Stimulated activated CD8-positive, alpha-beta memory T cell treated with anti-CD3 and anti-CD28 coated beads, Interleukin-15, amount 100 ng/mL, for 1 hour (primary cell): ENCODE measurements at regions not wholly inside any gene's neighbourhood (a gene's known extent, or its start where the extent isn't known, plus 50 kb on each side); places are given as distances from the start of the nearest gene placed in this dataset.
"Not testable (repeated sequence)": the region's sequence is repeated elsewhere in the genome, so short reads cannot be mapped to it uniquely, and the experiment has no call there.

ENCODE experiments used
- DNase-seq: peaks from one replicate; pipeline ENCODE4 v3.0.0-alpha.2; 2020; ENCODE audit warnings: low read depth

DNA sequence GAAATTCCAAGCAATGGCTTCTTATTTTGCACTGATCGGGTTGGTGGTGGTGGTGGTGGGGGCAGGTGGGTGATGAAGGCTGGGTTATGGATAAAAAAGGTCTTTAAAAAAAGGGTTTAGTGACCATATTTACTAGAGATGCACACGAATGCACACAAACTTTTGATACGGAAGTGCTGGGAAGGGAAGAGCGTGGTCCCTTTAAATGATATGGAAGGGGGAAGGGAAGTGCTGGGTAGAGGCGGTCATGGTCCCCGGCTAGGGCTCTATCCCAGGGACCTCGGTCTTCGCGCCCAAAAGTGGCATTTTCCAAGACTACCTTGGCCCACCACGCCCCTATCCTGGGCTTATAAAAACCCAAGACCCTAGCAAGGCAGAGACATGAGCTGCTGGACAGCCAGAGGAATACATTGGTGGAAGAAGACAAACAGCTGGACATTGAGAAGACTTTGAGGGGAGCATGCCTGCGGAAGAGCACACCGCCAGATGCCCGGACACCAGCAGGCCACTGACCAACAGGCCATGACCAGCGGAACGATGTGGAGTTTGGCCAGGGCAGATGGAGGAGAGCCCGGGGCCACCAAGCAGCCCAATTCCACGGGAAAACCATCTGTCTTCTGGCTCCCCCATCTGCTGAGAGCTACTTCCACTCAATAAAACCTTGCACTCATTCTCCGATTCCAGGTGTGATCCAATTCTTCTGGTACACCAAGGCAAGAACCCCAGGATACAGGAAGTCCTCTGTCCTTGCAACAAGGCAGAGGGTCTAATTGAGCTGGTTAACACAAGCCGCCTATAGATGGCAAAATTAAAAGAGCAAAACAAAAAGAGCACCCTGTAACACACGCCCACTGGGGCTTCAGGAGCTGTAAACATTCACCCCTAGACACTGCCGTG is 1720.2 kb downstream of the MRPL39 start:
- no peak for DNase-seq

DNA sequence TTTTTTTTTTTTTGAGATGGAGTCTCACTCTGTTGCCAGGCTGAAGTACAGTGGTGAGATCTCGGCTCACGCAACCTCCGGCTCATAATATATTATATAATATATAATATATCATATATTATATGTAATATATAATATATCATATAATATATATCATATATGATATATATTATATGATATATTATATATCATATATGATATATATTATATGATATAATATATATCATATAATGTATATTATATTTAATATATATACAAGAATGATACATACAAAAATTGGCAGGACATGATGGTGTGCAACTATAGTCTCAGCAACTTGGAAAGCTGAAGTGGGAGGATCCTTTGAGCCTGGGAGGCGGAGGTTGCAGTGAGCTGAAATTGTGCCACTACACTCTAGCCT is 1725.5 kb downstream of the MRPL39 start:
- no peak for DNase-seq

DNA sequence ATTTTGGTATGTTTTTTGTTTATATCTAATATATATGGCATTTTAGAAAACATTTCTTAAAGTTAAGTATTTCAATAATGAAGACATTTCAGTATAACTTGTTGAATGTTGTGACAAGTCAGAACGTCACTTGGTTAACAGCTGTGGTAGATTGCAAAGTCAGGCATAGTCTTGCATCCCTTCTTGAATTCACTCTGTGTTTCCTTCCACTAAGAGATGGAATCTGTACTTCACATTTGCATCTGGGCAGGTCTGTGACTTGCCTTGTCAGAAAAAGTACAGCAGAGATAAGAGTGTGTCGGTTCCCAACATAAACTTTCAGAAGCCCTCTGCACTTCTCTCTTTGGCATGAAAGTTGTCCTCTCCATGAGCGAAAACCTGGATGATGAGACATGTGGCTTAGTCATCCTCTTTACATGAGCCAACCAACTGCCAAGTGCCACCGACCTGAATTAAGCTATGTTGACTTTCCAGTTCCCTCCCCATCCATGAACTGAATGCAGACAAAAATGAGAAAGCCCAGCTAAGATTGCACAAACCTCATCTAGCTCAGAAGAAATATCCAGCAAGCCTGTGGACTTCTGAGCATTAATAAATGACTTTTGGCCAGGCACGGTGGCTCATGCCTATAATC is 1730.2 kb downstream of the MRPL39 start:
- no peak for DNase-seq

DNA sequence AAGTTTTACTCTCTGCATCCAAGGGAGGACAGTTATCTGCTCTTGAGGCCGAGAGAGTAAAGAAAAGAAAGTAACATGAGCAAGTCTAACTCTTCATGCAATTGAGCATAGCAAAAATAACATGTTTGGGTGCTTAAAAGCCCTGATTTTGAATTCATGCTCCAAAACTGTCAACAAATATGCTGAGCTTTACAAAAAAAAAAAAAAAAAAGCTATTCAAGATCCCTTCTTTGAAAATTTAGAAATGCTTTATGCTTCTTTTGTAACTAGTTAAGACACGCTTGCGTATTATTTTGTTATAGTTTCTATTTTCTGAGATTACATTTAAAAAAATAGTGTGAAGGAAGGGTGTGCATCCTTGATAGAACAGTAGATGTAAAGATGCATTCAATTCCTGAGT is 1733.0 kb downstream of the MRPL39 start:
- DNase-seq, result no peak

DNA sequence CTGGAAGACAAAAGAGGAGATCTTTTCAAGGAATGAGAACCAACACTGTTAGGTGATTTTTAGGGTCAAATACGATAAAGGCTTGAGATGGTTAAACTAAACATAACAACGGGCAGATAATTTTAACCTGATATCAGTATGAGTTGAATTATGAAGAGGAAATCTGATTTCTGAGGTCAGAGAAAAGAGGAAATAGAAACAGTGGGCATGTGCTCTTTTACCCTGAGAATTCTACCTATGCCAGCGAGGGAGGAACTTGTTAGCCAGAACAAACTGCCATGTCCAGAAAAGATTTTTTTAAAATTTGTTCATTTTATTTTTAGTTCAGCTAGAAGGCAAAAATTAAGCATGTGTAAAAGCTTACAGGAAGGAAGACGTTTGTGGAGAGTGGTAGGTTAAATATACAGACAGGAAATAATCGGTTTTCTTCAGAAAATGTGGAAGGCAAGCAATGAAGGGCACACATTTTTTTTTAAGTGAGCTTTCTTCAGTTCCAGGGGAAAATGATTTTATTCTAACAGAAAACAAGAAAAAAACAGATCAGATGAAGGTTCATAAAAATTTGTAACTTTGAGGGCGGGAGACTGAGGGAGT is 1745.3 kb downstream of the MRPL39 start:
- DNase-seq, result no peak

DNA sequence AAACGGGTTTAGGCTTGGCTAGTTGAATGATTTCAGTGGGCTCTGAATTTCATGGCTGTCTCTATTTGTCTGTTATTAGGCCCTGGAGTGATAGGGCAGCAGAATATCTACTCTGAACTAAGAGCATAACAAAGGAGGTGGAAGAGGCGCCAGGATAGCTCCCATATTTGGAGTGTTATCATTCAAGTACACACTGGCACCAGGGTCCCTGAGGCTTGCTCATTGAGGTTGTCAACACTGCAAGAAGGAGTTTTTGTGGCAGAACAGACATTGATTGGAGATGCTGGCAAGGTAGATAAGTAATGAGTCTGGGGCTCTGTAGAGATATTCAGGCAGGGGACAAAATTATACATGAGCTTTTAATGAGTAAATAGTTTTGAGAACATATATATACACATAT is 1748.4 kb downstream of the MRPL39 start:
- DNase-seq, result no peak

DNA sequence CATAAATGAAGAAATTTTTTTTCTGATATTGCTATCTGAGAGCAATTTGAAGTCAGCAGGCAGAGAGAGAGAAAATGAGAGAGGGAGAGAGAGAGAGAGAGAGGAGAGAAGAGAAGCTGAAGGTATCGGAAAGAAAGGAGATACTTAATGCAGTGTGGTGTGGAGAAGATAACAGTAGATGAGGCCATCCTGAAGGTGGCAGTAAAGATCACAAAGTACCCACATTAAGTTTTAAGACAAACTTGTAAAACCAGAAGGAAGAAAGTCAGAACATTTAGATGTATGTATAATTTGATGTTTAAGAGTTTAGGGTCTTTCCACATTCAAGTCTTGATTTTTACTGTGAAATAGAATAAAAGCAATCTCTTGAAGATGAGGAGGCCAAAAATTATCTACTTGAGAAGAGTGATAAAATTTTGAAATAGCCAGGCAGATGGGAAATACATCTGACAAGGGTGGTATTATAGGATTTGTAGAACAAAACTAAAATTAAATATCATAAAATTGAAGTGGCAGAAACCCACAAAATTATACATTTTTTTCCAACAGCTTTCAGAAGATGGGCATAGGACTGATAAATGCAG is 1753.4 kb downstream of the MRPL39 start:
- no peak for DNase-seq

DNA sequence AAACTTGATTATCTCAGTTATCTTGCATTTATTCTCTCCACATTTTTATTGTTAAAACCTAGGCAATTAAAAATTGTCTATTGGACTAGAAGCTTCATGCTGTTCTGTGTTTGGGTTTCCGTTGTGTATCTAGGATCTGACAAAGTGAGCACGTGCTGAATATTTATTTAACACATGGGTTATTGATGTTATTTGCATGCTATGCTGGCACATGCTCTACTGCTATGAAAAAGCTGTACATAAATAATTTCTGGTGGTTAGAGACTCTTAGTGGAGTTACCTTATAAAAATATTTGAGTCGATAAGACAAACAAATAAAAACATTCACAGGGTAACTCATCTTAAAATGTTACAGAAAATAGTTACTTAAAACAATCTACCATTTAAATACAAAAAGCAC is 1769.7 kb downstream of the MRPL39 start:
- no peak for DNase-seq

DNA sequence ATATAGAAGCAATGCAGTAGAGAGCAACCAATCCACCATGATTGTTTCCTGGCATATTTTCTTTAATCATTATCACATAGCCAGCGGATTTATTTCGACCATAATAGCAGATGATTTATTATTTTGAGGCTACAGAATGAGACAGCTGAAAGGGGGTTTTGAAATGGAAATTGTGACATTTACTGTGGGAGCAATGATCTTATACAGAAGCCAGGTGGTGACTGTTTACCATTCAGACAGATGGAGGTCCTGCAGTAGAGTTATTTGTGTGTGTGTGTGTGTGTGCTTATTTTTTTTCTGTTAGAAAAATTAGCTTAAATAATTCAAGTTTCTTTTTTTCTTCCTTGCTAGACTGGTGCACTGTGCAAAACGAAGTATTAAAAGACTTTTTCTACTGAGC is 1784.5 kb downstream of the MRPL39 start:
- no peak for DNase-seq

DNA sequence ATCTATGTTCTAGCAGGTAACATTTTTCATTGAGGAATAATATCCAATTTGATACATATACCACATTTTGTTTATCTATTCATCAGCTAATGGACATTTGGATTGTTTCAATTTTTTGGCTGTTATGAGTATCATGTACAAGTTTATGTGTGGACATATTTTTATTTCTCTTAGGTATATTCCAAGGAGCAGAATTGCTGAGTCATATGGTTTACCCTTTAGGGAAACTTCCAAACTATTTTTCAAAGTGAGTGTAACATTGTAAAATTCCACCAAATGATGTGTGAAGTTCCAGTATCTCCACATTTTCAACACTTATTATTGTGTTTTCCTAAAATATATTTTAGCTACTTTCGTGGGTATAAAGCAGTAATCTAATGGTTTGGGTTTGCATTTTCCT is 1789.9 kb downstream of the MRPL39 start:
- no peak for DNase-seq

DNA sequence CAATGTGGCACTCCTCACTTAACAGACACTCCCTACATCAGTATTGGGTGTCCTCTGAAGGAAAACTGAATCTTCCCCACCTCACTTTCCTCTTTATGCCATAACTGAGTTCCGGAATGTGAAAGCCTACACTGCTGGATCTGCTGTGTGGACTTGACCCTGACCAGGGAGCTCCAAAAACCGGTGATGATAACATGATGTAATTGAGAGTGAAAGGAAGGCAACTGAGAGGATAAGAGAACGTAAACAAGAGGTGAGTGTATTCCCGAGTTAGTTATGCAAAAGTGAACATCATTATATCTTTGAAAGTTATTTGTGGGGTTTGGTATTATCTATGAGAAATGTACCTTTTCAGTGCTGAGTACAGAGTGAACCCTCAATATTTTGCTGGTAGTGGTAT is 1794.8 kb downstream of the MRPL39 start:
- DNase-seq, result no peak

DNA sequence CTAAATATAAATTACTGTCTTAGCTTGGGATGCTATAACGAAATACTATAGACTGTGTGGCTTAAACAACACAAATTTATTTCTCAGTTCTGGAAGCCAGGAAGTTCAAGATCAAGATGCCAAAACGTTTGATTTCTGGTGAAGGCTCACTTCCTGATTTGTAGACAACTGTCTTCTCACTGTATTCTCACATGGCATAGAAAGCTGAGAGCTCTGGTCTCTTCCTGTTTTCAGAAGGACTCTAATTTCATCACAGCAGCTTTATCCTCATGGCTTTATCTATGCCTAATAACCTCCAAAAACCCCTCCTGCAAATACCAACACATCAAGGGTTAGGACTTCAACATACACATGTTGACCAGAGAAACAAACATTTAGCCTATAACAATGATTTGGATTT is 1795.5 kb downstream of the MRPL39 start:
- no peak for DNase-seq

DNA sequence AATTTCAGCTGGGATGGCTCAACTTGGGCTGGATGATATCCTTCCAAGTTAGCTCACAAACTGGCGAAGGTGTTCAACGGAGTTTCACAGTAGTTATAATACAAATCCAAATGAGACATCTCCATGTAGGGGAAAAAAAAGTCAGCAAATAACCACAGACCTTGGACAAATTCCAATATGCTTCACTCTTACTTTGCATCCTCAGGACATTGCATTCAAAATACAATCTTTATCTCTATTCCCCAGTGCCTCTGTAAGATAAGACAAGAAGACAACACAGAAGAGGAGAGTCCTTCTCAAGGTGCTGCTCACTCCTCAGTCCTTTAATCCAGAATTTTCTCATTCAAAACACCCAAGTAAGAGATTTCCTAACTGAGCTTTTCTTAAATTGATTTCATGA is 1797.7 kb downstream of the MRPL39 start:
- no peak for DNase-seq

DNA sequence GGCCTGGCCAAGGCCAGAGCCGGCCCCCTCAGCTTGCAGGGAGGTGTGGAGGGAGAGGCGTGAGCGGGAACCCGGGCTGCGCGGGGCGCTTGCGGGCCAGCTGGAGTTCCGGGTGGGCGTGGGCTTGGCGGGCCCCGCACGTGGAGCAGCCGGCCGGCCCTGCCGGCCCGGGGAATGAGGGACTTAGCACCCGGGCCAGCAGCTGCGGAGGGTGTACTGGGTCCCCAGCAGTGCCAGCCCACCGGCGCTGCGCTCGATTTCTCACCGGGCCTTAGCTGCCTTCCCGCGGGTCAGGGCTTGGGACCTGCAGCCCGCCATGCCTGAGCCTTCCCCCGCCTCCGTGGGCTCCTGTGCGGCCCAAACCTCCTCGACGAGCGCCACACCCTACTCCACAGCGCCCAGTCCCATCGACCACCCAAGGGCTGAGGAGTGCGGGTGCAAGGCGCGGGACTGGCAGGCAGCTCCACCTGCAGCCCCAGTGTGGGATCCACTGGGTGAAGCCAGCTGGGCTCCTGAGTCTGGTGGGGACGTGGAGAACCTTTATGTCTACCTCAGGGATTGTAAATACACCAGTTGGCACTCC is 1800.2 kb downstream of the MRPL39 start:
- not testable (repeated sequence) for DNase-seq

DNA sequence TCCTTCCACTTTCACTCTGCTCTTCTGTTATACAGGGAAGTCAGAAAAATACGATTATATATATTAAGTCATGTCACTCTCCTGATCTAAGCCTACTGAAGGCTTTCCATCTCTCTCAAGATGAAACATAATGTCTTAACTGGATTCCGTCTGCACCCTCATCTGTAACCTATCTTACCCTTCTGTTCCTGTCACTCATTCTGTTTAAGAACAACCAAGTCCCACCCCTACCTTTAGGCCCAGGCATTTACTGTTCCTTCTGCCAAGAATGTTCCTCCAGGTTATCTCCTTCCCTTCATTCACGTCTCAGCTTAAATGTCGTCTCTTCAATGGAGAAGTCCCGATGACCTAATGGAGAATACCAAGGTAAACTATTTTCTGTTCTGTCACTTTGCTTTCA is 1802.4 kb downstream of the MRPL39 start:
- DNase-seq, result no peak

DNA sequence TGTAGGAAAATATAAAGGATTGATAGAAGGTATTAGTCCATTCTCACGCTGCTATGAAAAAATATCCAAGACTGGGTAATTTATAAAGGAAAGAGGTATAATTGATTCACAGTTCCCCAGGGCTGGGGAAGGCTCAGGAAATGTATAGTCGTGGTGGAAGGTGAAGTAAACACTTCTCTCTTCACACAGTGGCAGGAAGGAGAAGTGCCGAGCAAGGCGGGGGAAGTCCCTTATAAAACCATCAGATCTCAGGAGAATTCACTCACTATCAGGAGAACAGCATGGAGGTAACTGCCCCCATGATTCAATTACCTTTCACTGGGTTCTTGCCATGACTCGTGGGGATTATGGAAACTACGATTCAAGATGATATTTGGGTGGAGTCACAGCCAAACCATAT is 1806.0 kb downstream of the MRPL39 start:
- no peak for DNase-seq

DNA sequence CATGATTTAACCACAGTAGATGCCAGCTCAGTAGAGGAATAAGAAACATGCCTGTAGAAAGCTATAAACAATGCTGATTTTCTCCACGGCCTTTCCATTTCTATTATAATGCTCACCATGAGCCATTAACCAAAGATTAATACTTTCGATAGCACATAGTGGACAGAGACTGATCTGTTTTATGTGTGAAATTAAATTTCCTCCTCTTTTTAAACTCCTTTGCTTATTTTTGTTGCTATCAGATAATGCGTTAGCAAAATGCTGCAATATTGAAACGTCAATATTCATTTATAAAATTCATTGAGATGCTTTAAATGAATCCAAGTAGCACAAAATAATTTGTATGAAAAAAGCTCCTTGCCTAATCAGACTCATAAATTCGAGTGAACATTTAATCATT is 1807.9 kb downstream of the MRPL39 start:
- no peak for DNase-seq

DNA sequence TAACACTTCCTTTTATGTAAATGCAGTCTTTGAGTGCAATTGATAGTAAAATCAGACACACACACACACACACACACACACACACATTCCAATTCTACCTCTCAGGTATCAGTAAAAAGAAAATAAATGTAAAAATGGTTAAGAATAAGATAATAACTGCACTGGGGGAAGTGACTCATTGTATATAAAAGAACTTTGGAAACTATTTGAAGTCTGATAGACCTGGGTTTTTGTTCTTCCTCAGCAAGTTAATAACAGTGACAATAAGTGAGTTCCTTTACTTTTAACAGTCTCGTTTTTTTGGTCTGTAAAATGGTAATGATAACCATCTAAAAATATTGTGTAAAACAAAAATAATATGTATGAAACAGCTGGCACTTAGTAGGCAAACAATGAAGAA is 1815.0 kb downstream of the MRPL39 start:
- no peak for DNase-seq

DNA sequence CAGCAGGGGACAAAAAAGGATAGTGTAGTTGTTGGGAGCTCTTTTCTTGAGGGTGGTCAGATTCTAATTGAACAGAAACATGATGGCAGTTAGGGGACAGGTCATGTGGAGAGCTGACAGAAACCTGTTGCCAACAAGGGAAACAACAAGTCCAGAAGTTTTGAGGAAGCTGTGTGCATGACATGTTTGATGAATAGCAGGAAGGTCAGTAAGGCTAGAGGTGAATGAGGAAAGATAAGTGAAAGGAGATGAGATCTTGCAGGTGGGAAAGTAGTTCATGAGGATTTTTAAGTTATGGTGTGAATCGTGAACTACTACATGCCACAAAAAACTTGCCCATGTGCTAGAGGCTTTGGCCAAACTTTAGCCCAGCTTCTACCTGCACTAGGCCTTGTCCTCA is 1817.4 kb downstream of the MRPL39 start:
- no peak for DNase-seq

DNA sequence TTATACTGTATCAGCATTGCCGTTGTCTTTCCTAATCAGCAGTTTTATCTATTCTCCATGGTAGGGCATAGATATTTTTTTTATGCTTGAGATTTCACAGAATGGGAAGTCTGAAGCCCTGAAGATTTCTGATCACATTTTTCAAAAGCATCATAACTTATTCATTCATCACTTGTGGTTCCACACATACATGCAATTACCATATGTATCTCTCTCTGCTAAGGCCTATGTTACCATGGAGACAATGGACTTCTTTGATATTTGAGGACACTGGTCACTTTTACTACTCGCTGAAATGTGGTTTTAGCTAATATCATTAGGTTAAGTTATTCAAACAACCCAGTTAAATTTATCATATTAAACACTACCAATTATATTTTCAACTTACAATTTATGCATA is 1827.0 kb downstream of the MRPL39 start:
- no peak for DNase-seq

DNA sequence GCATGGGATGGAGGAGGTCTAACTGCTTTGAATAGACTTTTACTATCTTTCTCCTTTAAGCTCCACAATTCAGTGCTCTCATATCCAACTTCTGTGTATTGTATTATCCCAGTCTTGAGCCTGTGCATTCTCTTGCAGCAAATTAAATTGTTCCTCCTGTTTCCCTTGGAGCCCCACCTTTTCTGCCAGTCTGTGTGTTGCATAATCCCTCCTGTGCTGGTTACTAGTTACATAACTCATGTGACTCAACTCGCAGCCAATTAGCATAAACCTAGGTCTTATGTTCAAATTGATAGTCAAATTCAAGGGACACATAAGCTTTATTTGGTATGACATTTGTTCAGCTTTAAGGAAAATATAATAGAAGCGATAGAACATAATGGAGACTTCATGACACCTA is 1863.5 kb downstream of the MRPL39 start:
- no peak for DNase-seq

DNA sequence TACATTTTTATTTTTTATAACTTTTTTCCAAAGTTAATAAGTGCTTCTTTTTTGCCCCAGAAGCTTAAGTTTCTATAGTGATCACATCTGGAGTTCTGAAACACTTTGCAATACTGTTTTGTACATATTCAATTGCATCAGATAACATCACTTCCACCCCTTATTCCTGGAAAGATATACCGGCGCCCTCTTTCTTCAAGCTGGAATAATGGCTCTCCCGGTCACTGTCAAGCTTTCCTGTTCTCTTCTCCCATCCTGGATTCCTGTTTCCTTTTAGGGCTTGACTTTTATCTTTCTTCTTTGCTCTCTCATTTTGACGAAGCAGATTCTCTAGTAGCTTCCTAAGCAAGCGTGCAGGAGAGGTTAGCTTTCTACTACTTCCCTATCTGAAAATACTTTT is 1866.8 kb downstream of the MRPL39 start:
- DNase-seq, result no peak

DNA sequence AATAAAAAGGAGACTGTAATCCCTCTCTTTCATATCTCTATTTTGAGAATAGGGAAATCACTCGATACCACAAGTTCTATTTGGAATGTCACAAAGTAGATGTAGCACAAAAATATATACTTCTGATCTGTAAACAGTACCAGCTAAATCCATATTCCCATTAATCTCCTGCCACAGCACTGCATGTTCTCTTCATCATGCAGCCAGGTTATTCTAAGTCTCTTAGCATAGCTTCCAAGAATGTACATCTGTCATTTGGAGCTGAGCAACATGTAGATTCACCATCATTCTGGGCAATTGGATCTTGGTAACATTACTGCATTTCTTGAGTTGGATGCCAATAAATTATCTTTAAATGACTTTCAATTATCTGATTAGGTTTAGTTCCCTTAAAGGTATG is 1874.5 kb downstream of the MRPL39 start:
- DNase-seq, result no peak
